Type B pancreatic cell (in vitro differentiated cells): ENCODE measurements at regions not wholly inside any gene's neighbourhood (a gene's known extent, or its start where the extent isn't known, plus 50 kb on each side); places are given as distances from the start of the nearest gene placed in this dataset.
"Not testable (repeated sequence)": the region's sequence is repeated elsewhere in the genome, so short reads cannot be mapped to it uniquely, and the experiment has no call there.

Experiments used
- DNase-seq: peaks from one replicate; pipeline ENCODE4 v3.0.0; 2021; ENCODE audit warnings: mixed read lengths; ENCODE audit not compliant: unreplicated experiment; ENCODE audit errors: extremely low spot score
- H3K27ac Mint-ChIP-seq: 2 replicates; pipeline ENCODE4 v1.8.0; 2021; ENCODE audit warnings: mild to moderate bottlenecking, mixed read lengths
- H3K27me3 Mint-ChIP-seq: 2 replicates; pipeline ENCODE4 v1.8.0; 2021; ENCODE audit warnings: mixed read lengths
- H3K36me3 Mint-ChIP-seq: 2 replicates; pipeline ENCODE4 v1.8.0; 2021; ENCODE audit warnings: mixed read lengths
- H3K4me1 Mint-ChIP-seq: one replicate; pipeline ENCODE4 v1.8.0; 2021; ENCODE audit warnings: mixed read lengths; ENCODE audit not compliant: unreplicated experiment
- H3K4me3 Mint-ChIP-seq: 2 replicates; pipeline ENCODE4 v1.8.0; 2021; ENCODE audit warnings: mild to moderate bottlenecking, mixed read lengths
- H3K9me3 Mint-ChIP-seq: 2 replicates; pipeline ENCODE4 v1.8.0; 2021; ENCODE audit warnings: mixed read lengths
- CTCF ChIP-seq: fragments of 200-600 bp; sonication (generic); conservative IDR thresholded peaks from 2 replicates; pipeline ENCODE4 v1.5.0; 2021; ENCODE audit warnings: antibody characterized with exemption, mild to moderate bottlenecking

- Mint-ChIP-seq H3K4me1 (peaks cover 16% of the 10 kb centered on the region), H3K27ac (no peak overlapping the region), H3K4me3 (no peak overlapping the region), H3K9me3 (peaks cover 14% of the 10 kb centered on the region), H3K36me3 (no peaks in the 10 kb centered on the region), H3K27me3 (no peaks in the 10 kb centered on the region)
- no peak for DNase-seq
- no peak for TF ChIP-seq CTCF
Measured at GRCh38 chr1:163477276-163477830, 155.6 kb downstream of the NUF2 start.

- not testable (repeated sequence) for H3K4me3 Mint-ChIP-seq, H3K4me1 Mint-ChIP-seq, H3K36me3 Mint-ChIP-seq, H3K9me3 Mint-ChIP-seq, H3K27ac Mint-ChIP-seq, H3K27me3 Mint-ChIP-seq, DNase-seq
Measured at GRCh38 chr1:163498391-163499330, 176.9 kb downstream of the NUF2 start.

GRCh38 chr1:163504331-163504978 lies 182.7 kb downstream of the NUF2 start:
- Mint-ChIP-seq H3K4me3 (no peak overlapping the region), H3K9me3 (peaks cover 3% of the 10 kb centered on the region), H3K27me3 (no peaks in the 10 kb centered on the region), H3K4me1 (peaks cover 5% of the 10 kb centered on the region), H3K36me3 (no peaks in the 10 kb centered on the region), H3K27ac (no peak overlapping the region)
- no peak for DNase-seq
- no peak for TF ChIP-seq CTCF

- peaks cover 5% of the 10 kb centered on the region for H3K4me1 Mint-ChIP-seq
- TF ChIP-seq CTCF: no peak
Measured at GRCh38 chr1:163509114-163509513, 187.4 kb downstream of the NUF2 start.

GRCh38 chr1:163512349-163512989 lies 190.7 kb downstream of the NUF2 start:
- no peak for TF ChIP-seq CTCF

More at GRCh38 chr1:163509114-163509513, 187.4 kb downstream of the NUF2 start:
- Mint-ChIP-seq H3K9me3 (no peaks in the 10 kb centered on the region), H3K27ac (no peak overlapping the region), H3K36me3 (no peaks in the 10 kb centered on the region), H3K27me3 (no peaks in the 10 kb centered on the region), H3K4me3 (no peak overlapping the region)
- no peak for DNase-seq

More at GRCh38 chr1:163512349-163512989, 190.7 kb downstream of the NUF2 start:
- Mint-ChIP-seq H3K36me3 (no peaks in the 10 kb centered on the region), H3K4me3 (no peak overlapping the region), H3K27me3 (no peaks in the 10 kb centered on the region), H3K9me3 (peaks cover 3% of the 10 kb centered on the region), H3K27ac (no peak overlapping the region), H3K4me1 (peaks cover 5% of the 10 kb centered on the region)
- DNase-seq: no peak
